HFF-Myc (cell line): ENCODE measurements at regions not wholly inside any gene's neighbourhood (a gene's known extent, or its start where the extent isn't known, plus 50 kb on each side); places are given as distances from the start of the nearest gene placed in this dataset.
"Not testable (repeated sequence)": the region's sequence is repeated elsewhere in the genome, so short reads cannot be mapped to it uniquely, and the experiment has no call there.

Source experiments
- DNase-seq: peaks from one replicate; pipeline ENCODE4 v3.0.0-alpha.2; 2011; ENCODE audit warnings: low read depth; ENCODE audit errors: extremely low read depth
- H3K4me3 ChIP-seq: replicated peaks from 2 replicates; pipeline ENCODE4 v1.5.1; 2011; ENCODE audit warnings: low read depth, mild to moderate bottlenecking, control low read depth, low read length
- TF ChIP-seq, protein P1 (sequence below): IDR thresholded peaks from 2 replicates; pipeline ENCODE4 v1.5.1; 2012; ENCODE audit warnings: mild to moderate bottlenecking, low read depth, low read length, control low read depth; ENCODE audit errors: missing control alignments

DNA sequence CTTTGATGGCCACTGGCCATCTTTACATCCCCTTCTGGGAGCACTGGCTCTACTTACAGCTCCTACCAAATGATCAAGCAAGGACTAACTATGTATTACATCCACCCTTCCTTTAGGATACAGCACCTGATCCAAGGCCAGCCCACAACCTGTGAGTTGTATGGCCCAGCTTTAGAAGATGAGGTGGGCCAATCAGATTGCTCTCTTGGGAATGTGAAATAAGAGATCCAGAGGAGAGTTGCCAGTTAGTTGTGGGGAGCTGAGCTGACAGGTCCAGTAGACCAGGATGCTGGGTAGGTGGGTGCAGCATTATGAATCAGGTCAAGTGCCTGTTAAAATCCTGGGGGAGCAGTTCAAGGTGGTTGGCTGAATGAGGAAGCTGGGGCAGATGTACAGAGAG is 111.5 kb downstream of the GNL3L start:
- no peak overlapping the region for H3K4me3 ChIP-seq
- TF ChIP-seq, protein P1, sequence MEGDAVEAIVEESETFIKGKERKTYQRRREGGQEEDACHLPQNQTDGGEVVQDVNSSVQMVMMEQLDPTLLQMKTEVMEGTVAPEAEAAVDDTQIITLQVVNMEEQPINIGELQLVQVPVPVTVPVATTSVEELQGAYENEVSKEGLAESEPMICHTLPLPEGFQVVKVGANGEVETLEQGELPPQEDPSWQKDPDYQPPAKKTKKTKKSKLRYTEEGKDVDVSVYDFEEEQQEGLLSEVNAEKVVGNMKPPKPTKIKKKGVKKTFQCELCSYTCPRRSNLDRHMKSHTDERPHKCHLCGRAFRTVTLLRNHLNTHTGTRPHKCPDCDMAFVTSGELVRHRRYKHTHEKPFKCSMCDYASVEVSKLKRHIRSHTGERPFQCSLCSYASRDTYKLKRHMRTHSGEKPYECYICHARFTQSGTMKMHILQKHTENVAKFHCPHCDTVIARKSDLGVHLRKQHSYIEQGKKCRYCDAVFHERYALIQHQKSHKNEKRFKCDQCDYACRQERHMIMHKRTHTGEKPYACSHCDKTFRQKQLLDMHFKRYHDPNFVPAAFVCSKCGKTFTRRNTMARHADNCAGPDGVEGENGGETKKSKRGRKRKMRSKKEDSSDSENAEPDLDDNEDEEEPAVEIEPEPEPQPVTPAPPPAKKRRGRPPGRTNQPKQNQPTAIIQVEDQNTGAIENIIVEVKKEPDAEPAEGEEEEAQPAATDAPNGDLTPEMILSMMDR: no peak
- no peak for DNase-seq

DNA sequence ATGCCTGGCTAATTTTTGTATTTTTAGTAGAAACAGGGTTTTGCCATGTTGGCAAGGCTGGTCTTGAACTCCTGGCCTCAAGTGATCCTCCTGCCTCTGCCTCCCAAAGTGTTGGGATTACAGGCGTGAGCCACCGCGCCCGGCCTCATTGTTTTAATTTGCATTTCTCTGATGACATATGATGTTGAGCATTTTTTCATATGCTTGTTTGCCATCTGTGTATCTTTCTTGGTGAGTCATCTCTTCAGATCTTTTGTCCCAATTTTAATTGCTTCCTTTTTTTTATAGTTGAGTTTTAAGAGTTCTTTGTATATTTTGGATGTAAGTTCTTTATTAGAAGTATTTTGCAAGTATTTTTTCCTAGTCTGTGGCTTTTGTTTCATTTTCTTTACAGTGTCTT is 117.6 kb downstream of the GNL3L start:
- not testable (repeated sequence) for DNase-seq, H3K4me3 ChIP-seq

- TF ChIP-seq, protein P1: no peak
- H3K4me3 ChIP-seq: no peak overlapping the region
- DNase-seq: no peak
Measured at GRCh38 chrX:54659547-54659946, 129.5 kb downstream of the GNL3L start.

DNA sequence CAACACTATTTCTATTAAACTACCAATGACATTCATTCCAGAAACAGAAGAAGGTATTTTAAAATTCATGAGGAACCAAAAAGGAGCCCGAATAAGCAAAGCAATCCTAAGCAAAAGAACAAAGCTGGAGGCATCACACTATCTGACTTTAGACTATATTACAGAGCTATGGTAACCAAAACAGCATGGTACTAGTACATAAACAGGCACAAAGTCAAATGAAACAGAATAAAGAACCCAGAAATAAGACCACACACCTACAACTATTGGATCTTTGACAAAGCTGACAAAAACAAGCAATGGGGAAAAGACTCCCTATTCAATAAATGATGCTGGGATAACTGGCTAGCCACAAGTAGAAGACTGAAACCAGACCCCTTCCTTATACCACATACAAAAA is 122.3 kb downstream of the ITIH6 start:
- DNase-seq: no peak
- H3K4me3 ChIP-seq: no peak overlapping the region
- TF ChIP-seq, protein P1: no peak

GRCh38 chrX:54695231-54695630 is 102.8 kb downstream of the ITIH6 start:
- H3K4me3 ChIP-seq: no peak overlapping the region
- TF ChIP-seq, protein P1: no peak
- no peak for DNase-seq

- TF ChIP-seq, protein P1: no peak
- DNase-seq: no peak
- H3K4me3 ChIP-seq: no peak overlapping the region
Measured at GRCh38 chrX:54695816-54696487, 102.1 kb downstream of the ITIH6 start.
